ENCODE measurements at regions not wholly inside any gene's neighbourhood (a gene's known extent, or its start where the extent isn't known, plus 50 kb on each side); places are given as distances from the start of the nearest gene placed in this dataset.
"Not testable (repeated sequence)": the region's sequence is repeated elsewhere in the genome, so short reads cannot be mapped to it uniquely, and the experiment has no call there.

GRCh38 chr2:120642646-120643045 lies 93.0 kb upstream of the GLI2 start:
- DNase-seq = no peak

DNA sequence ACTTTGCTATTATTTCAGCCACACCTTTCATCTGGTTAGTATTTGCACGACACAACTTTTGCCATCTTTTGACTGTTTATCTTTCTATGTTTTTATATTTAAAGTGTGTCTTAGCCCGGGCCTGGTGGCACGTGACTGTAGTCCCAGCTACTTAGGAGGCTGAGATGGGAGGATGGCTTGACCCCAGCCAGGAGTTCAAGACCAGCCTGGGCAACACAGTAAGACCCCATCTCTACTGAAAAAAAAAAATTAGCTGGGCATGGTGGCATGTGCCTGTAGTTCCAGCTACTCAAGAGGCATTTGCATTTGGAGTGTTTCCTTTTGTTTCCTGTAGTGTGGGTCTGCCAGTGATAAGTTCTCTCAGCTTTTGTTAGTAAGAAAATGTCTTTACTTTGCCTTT lies 88.7 kb upstream of the GLI2 start:
- no peak for DNase-seq

- DNase-seq = no peak
These were observed 88.2 kb upstream of the GLI2 start for GRCh38 chr2:120647487-120647886.

GRCh38 chr2:120649381-120649780 lies 86.3 kb upstream of the GLI2 start:
- DNase-seq = not testable (repeated sequence)

GRCh38 chr2:120650022-120650644 lies 85.5 kb upstream of the GLI2 start:
- DNase-seq = no peak

GRCh38 chr2:120651818-120652217 lies 83.8 kb upstream of the GLI2 start:
- DNase-seq = no peak

DNA sequence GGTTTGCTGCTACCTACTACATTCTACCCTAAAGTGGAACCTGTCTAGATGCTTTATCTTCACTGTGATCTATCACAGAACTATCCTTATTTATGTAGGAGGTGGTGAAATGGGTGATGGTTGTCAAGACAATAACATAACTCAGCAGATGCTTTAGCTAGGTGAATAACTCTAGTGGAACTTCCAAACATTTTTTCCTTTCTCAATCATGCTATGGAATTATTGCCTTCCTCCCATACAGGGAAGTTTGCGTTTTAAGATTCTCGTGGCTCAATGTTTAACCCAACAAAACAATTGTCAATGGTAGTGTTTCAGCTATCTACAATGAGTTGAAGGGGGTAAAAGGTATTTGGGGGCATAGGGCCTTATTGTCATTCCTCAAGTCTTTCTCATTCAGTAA lies 82.6 kb upstream of the GLI2 start:
- DNase-seq = no peak

DNA sequence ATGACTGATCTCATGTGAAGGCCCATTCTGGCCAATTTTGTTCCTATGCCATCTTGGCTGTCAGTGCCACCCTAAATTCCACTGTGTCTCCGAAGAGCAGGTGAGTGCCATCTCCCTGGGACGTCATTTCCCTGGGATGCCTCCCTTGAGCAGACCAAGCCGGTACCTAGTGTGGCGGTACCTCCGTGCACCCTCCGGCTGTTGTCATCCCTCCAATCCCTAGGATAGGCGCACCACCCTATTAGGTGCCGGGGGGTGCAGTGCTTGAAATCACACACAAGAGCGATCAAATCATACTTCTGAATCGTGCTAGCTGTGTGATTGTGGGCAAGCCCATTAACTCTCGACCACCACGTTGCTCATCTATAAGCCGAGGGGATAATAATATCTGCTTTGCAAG lies 81.8 kb upstream of the GLI2 start:
- DNase-seq = no peak

DNA sequence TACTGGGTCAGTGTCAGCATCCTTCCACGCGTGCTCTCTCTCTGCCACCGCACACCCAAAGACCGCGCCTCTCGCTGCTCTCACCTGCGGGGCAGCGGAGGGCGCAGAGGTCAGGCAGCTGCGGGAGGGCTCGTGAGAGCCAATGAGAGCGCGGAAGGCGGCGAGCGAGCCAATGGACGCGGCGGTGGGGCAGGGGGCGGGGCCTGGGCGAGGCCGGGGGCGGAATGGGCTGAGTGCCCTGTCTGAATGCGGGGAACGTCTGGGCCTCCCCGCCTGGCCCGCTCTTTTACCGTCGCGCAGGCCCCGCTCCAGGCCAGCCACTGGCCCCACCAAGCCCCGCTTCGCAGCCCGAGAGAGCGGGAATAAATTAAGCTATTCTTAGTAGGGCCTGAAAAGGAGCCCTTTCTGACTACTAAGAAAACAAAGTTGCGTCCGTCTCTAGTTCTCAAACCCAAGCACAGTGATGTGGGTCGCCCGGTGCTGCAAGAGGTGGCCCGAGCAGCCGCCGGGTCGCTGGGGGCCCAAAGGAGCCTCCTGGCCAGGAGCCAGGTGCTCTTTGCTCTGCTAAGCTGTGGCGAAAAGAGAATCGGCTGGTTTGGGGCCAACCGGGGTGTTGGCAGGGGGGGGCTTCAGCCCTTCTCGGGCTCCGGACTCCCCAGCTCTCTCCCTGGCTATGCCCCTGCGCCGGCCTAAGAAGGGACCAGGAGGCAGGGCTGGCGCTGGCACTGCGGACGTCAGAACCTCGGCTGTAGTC lies 81.1 kb upstream of the GLI2 start:
- DNase-seq = no peak

DNA sequence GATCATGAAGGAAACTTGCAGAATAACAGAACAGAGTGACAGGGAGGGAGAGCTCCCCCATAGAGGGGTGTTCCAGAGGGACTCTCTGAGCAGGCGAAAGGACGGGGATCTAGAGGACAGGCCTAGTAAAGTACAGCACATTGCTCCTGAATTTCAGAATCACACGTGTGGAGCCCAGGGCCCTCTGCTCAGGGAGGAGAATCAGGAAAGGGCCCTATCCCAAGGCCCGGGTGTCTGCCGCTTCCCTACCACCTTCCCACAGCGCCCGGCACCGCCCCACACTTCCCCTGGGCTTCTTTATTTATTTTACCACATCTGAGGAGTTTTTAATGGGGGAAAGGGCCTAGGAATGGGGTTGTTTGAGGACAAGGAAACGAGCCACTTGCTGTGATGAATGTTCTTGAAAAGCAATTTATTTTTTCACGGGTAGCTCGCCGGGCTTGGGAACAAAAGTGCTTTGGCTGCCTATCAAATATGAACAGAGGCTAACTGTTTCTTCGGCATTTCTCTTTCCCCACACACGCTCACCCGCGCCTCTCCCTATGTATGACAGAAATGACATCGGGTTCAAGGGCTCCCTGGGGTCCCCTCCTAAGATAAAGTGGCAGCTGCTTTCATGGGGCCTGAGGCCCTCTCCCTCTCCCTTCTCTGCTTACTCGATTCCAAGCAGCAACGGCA lies 79.3 kb upstream of the GLI2 start:
- no peak for DNase-seq

DNA sequence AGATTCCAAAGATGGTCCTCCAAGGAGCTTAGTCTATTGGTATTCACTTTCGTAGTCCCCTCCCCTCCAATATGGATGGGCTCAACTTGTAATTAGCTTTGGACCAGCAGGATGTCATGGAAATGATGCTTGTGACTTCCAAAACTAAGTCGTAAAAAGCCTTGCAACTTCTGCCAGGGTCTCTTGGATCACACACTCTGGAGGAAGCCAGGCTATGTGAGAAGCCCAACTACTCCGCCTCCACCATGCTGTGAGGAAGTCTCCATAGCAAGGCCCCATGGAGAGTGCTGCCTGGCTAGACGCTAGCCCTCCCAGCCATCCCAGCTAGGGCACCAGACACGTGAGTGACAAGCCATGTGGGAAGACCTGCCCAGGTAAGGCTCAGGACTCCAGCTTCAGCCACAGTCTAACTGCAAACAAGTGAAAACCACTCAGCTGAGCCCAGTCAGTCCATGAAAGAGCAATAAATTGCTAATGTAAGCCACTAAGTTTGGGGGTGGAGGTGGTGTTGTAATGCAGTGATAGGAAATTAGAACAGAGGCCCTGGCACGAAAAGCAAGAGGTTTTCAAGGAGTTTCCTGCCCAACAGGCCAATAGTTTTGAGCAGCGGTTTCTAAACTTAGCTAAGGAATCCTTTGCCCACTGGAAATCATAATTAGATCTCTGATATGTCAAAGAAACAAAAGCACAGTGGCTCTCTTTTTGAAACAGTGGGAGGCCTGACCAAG lies 77.5 kb upstream of the GLI2 start:
- DNase-seq = no peak

DNA sequence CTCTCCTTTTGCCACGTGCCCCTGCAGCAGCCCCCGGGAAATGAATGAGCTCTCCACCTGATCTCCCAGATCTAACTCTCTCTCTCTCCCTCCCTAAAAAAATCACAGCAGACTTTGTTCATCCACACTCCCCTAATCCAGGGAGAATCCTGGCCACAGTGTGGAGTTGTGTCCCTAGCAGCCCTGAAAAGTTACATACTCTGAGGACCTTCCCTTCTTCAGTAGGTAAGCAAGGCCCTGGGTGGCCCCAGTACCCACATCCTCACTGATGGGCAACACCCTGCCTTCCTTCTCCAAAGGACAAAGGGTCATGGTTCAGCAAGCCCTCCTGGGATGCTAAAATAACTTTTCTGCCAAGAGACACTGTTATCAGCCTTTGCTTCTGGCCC lies 76.9 kb upstream of the GLI2 start:
- no peak for DNase-seq

- no peak for DNase-seq
These were observed 76.2 kb upstream of the GLI2 start for GRCh38 chr2:120659275-120659977.

DNA sequence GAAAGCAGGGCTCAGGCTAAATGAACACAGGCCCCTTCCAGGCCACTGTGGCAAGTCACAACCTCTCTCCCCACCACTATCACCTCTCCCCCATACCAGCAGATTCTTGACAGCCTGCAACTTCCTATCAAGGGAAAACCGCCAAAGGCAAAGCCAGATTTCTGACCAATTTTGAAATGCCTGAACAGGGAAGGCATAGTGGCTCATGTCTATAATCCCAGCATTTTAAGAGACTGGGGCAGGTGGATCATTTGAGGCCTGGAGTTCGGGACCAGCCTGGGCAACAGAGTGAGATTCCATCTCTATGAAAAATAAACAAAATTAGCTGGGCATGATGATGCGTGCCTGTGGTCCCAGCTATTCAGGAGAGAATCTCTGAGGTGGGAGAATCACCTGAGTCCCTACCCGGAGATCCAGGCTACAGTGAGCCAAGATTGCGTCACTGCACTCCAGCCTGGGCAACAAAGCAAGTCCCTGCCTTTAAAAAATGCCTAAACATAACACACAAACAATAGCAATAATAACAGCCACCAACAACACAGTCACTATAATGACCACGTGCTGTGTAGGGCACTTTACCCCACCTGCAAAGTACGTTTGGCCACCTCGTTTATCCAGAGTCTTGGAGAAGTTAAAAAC lies 75.5 kb upstream of the GLI2 start:
- DNase-seq = no peak

DNA sequence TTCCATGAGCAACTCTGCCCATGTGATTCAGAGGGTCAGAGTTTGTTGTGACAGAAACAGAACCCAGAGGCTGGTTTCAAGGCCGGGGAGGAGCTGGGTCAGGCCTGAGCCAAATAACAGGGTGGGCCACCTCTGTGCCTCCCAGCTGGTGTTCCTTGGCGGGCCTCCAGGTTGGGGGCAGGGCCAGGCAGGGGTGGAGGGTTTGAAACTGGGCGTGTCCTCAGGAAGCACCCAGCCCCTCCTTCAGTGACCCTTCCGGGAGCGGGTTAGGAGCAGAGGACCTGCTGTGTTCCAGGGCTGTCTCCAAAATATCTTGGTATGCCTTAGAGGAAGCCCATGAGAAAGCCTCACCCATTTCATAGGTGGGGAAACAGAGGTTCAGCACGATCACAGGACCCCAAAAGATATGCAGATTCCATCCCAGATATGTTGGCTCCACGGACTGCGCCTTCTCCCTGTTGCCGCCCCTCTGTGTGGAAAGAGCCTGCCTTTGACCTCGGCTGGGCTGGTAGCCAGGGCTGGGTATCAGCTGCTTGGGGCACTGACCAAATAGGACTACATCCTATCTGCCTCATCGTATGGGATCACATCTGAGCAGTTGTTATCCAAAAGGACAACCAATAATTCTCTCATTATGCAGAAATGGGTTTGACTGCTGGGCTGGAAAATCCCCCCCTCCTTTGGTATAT lies 74.8 kb upstream of the GLI2 start:
- DNase-seq = no peak

DNA sequence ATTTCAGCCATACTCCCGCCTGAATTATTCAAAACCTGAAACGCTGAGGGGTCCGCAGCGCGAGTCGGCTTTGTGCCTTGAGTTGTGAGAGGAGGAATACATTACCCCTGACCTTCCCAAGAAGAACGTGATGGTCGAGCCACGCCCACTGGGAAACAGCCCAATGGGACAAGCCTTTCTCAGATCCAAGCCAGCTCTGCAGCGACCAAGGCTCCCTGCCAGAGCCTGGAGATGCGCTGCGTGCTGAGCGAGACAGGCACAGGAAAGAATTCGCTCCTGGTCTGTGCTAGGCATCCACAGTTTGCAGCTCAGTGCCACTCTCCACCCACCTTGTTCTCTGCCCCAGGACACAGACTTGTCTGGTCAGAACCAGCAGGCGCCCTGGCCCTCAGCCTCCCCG lies 74.1 kb upstream of the GLI2 start:
- DNase-seq = no peak

- no peak for DNase-seq
These were observed 73.6 kb upstream of the GLI2 start for GRCh38 chr2:120662046-120662445.

DNA sequence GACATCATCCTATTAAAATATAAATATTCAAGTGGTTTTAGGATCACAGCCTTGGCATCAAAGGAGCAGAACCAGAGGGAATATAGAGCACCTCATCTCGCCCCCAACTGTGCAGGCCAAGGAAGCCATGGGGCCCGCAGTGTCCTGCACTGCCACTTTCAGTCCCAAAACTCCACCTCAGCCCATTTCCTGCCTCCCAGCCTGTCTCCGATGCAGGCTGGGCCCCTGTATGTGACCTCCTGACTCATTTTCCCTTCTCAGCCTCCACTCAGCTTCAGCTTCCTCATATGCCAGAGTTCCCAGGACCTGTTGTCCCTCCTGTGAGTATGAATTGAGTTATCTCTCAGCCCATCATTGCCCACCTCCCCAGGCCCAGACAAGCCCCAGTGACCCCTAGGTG lies 72.9 kb upstream of the GLI2 start:
- DNase-seq = no peak

DNA sequence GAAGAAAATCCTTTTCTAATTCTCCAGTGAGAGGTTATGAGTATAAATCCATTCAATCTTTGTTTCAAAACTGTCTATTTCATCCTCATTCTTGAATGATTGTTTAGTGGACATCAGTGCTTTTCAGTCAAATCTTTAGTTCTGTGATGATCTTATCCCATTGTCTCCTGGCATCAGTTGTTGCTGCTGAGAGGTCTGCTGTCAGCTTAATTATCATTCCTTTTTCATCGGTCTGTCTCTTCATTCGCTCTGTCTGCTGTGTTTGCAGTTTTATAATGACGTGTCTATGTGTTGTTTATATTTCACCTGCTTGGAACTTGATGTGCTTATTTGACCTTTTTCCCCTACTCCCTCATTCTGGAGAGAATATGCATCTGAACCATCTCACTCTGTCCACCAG lies 69.2 kb upstream of the GLI2 start:
- DNase-seq = no peak

GRCh38 chr2:120667981-120668380 lies 67.7 kb upstream of the GLI2 start:
- DNase-seq = no peak

DNA sequence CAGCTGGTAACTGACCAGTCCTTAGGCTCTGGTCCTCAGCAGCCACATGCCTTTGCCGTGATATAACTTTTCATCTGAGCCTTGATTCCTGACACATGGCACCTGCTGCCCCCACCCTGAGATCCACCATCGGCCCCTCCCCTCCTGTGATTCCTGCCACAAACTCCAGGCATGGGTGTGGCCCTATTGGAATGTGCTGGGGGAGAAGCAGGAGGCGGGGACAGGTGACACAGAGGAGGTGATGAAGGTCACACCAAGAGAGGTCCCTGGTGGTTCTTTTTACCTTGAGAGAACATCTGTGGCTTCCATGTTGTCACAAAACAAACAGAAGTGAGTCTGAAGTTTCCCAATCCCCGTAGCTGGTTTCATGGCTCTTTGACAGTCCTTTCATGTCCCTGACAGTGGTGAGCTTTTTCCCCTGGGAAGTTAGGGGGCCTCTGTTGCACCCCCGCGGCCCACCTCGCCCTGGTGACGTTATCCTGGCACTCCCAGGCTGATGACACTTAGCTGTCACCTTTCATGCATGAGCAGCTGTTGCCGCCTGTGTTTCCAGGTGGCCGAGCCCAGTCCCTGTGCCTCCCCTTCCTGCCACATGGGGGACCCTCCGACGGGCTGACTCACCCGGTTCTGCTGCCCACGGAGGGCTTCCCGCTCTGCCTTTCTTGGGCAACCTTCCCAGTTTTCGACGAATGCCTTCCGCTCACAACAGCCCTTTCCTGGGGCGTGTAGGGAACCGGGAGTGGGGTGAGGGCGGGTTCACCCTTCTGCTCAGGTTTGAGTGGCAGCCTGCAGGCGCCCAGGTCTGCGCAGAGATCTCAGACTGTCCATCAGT lies 66.3 kb upstream of the GLI2 start:
- DNase-seq = no peak
